ENCODE measurements at regions not wholly inside any gene's neighbourhood (a gene's known extent, or its start where the extent isn't known, plus 50 kb on each side); places are given as distances from the start of the nearest gene placed in this dataset.
A peak's percentile ranks its signal among the peaks of the same experiment; 100 is the strongest.
"Not testable (repeated sequence)": the region's sequence is repeated elsewhere in the genome, so short reads cannot be mapped to it uniquely, and the experiment has no call there.

GRCh38 chr1:83342995-83343394 lies 655.9 kb downstream of the TTLL7 start:
- DNase-seq, result not testable (repeated sequence)

- not testable (repeated sequence) for DNase-seq
These were observed 666.6 kb downstream of the TTLL7 start for GRCh38 chr1:83332308-83332707.

DNA sequence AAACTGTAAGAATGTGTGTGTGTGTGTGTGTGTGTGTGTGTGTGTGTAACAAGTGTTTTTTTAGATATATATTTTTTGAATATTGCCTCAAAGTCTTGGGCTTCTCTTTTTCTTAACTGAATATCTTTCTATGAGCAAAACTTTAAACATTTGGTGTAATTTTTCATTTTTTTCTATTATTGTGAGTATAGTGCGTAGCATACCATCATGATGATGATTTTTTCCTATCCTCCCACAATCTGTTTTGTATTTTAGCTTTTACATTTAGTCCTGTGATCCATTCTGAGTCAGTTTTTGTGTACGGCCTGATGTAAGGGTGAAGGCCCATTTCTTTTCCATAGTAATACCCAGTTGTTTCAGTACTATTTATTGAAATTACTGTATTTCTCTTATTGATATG lies 680.6 kb downstream of the TTLL7 start:
- DNase-seq, result no peak

- DNase-seq, result not testable (repeated sequence)
These were observed 683.5 kb downstream of the TTLL7 start for GRCh38 chr1:83315446-83315845.

- not testable (repeated sequence) for DNase-seq
These were observed 688.8 kb downstream of the TTLL7 start for GRCh38 chr1:83310161-83310560.

GRCh38 chr1:83309035-83309434 lies 689.9 kb downstream of the TTLL7 start:
- DNase-seq, result not testable (repeated sequence)

DNA sequence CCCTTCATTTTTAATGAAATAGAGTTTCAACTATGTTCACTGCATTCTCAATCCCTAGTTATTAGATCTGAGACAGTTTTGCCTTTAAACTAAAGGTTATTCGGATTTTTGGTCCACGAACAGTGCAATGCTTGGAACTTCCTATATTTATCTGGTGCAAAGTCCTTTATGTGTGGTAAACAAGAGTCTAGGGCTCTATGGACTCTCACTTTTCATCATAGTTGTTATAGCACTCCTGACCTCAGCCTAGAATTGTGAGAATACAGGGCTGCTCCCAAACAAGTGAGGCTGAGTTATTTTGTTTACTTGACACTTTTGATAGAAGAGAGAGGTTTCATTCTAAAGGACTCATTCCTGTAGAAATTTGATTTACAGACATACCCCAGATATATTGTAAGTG lies 692.1 kb downstream of the TTLL7 start:
- DNase-seq, result not testable (repeated sequence)

DNA sequence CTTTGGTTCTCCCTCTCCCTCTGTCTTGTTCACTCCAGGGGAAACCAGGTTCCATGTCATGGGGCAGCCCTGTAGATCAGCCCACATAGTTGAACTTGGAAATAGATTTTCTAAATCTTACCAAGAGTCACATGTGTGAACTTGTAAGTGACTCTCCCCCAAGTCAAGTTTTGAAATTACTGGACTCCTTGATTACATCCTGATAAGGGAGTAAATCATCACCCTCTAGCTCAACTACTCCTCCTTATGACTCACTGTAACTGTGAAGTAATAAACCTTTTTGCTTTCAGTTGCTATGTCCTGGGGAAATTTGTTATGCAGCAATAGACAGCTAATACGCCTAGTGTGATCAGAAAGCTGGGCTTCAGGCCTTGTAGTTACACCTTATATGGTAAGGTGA lies 703.3 kb downstream of the TTLL7 start:
- not testable (repeated sequence) for DNase-seq

DNA sequence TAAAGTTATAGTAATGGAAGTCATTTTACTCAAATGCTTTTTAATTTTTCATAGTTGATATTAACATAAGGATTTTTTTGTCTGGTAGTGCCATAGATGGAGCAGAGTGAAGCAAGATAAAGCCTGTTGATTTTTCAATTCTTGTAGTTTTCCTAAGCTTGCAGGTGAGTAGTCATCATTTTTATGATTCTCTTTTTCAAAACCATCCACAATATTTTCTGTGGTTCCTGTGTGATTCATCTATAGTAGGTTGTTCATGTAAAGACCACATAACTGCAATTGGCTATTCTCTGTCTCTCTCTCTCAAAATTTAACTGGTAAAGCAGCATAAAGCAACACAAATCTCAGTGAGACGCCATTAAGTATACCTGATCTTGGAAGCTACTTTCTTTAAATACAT lies 711.5 kb downstream of the TTLL7 start:
- not testable (repeated sequence) for DNase-seq

- not testable (repeated sequence) for DNase-seq
These were observed 724.3 kb downstream of the TTLL7 start for GRCh38 chr1:83274656-83275055.

DNA sequence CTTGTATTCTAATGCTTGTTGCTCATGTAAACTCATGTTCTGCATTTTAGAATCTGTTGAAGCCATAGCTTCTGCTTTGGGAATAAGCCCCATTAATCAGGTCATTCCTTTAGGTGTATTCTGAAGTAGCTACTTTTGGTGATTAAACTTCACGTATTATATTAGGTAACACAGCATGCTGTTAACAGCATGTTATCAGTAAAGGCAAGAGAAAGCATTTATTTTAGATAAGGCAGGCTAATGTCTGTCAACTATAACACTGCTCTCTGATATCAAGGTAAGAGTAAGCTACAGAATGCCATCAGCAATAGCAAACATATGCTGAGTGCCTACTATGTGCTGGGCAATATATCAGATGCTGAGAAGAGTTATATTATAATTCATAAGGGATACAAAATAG lies 726.4 kb downstream of the TTLL7 start:
- DNase-seq, result not testable (repeated sequence)

DNA sequence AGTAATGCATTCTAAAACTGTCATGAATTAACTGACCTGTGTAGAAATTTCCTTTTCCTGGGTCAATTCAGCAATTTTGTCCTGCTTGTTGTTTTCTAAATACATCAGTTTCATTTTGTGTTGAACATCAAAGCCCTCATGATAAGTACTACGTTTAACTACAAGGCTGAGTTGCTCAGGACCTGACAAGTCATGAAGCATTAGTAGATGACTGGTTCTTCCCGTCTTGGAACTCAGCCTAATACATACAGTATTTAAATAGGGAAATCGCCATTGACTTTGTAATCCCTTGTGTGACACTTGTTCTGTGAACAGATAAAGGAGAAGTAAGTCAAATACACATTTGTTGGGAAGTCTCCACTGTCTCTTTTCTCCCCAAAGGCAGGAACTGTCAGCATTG lies 727.1 kb downstream of the TTLL7 start:
- DNase-seq, result not testable (repeated sequence)

DNA sequence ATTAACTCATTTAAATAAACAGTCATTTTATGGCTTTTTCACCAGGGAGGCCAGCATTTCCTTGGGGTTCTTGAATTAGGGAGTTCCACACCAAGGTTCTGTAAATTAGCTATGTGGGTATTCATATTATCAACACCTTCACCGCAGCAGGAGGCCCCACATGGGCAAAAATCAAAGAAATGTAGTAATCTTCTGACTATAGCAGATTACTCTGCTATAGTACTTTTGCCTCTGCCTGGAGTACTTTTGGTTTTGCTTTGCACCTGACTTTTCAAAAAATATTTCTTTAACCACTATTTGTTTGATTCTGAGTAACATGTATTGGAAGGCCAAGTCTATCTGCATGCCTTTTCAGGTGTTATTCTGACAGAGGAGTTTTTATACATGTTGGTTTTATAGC lies 728.1 kb downstream of the TTLL7 start:
- DNase-seq, result not testable (repeated sequence)

DNA sequence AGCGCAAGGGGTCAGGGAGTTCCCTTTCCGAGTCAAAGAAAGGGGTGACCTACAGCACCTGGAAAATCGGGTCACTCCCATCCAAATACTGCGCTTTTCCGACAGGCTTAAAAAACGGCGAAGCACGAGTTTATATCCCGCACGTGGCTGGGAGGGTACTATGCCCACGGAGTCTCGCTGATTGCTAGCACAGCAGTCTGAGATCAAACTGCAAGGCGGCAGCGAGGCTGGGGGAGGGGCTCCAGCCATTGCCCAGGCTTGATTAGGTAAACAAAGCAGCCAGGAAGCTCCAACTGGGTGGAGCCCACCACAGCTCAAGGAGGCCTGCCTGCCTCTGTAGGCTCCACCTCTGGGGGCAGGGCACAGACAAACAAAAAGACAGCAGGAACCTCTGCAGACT lies 735.1 kb downstream of the TTLL7 start:
- DNase-seq, result not testable (repeated sequence)

- DNase-seq, result not testable (repeated sequence)
These were observed 747.2 kb downstream of the TTLL7 start for GRCh38 chr1:83251687-83252086.

- peak in 1 of 2 experiments; percentile 3 for DNase-seq
These were observed 752.2 kb downstream of the TTLL7 start for GRCh38 chr1:83246780-83247179.

- not testable (repeated sequence) for DNase-seq
These were observed 754.1 kb downstream of the TTLL7 start for GRCh38 chr1:83244832-83245231.

DNA sequence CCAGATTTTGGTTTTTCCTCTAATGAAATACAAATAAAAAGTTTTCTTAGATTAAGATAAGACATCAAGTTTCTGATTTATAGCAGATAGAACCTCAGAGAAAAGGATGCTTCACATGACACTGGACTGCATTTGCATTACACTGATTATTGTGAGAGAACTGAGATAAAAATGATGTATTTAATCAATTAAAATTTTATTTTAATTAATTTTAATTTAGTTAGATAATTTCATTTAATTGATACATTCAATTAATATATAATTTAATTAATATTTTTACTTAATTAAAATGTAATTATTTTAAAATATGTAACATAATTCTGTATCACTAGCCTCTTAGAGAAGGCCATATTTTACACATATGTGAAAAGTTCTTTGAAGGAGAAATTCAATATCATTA lies 759.4 kb downstream of the TTLL7 start:
- DNase-seq, result not testable (repeated sequence)

DNA sequence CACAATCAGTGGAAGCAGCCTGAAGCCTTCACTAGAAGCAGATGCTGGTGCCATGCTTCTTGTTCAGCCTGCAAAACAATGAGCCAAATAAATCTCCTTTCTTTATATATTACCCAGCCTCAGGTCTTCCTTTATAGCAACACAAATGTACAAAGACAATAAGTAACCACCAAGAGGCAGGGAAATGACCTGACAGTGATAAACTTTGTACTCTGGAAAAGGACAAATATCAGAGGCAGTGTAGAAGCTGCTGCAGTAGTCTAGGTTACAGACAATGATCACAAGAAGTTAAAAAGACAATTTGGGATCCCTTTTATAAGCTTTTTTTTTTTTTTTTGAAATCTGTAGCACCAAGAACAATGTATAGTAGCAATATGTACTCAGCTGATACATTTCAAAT lies 760.3 kb downstream of the TTLL7 start:
- not testable (repeated sequence) for DNase-seq

- not testable (repeated sequence) for DNase-seq
These were observed 779.1 kb downstream of the TTLL7 start for GRCh38 chr1:83219788-83220187.

- not testable (repeated sequence) for DNase-seq
These were observed 780.8 kb downstream of the TTLL7 start for GRCh38 chr1:83218036-83218716.

- not testable (repeated sequence) for DNase-seq
These were observed 784.6 kb downstream of the TTLL7 start for GRCh38 chr1:83214317-83214716.

DNA sequence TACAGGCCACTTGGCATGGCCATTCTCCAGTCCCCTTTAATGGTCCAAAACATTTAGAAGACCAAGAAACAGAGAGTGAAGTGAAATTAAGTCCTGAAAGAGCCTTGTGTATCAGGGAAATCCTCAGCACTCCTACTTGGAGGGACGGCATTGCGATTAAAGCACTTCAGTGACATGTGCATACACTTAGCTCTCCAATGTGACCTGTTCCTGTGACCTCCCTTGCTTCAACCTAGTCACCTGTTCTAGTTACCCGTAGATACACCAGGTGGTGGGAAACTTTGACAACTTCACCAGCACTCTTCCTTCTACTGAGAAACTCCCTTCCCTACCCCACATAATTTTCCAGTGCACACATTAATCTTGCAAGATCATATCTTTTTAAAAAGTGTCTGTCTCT lies 785.3 kb downstream of the TTLL7 start:
- not testable (repeated sequence) for DNase-seq

DNA sequence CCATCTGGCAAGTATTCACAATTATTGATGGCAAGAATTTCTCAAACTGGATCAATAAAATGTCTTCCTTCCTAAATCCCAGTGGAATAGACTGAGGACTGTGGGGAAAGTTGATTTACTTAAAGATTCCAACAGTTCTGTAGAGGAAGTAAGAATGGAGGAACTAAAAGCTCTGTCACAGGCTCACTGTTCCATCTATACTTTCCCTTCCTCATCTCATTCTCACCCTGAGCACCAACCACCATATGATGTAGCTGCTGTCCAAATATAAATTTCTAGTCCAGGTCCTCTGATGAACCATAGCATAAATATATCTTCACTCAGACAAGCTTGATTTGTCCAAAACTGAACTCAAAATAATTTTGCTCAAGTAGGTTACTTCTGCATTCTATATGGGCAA lies 786.9 kb downstream of the TTLL7 start:
- not testable (repeated sequence) for DNase-seq

- DNase-seq, result not testable (repeated sequence)
These were observed 790.4 kb downstream of the TTLL7 start for GRCh38 chr1:83208540-83208939.

Data from NCI-H1930 (cell line).